NCI-H345 (cell line): ENCODE measurements at regions not wholly inside any gene's neighbourhood (a gene's known extent, or its start where the extent isn't known, plus 50 kb on each side); places are given as distances from the start of the nearest gene placed in this dataset.
"Not testable (repeated sequence)": the region's sequence is repeated elsewhere in the genome, so short reads cannot be mapped to it uniquely, and the experiment has no call there.

Experiments used
- DNase-seq: peaks from one replicate; lab custom pipeline; 2025; lab: John Stamatoyannopoulos, UW

DNA sequence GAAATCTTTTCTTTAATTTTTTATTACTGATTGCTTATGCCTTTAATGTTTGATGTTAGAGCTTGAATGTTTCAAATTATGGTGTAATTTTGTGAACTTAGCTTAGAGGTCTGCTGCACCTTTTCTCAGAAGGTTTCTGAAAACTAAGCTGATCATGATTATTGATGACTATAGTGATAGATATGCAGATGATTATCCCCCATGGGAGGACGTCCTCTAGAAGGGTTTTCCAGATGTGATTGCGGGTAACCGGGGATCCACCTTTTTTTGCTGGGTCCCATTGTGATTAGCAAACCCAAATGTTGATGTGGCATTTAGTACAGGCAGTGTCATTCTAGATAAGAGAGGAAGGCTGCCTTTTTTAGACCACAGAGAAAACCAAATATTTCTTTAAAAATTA, 272.9 kb downstream of the FBXO8 start:
- DNase-seq = no peak

DNA sequence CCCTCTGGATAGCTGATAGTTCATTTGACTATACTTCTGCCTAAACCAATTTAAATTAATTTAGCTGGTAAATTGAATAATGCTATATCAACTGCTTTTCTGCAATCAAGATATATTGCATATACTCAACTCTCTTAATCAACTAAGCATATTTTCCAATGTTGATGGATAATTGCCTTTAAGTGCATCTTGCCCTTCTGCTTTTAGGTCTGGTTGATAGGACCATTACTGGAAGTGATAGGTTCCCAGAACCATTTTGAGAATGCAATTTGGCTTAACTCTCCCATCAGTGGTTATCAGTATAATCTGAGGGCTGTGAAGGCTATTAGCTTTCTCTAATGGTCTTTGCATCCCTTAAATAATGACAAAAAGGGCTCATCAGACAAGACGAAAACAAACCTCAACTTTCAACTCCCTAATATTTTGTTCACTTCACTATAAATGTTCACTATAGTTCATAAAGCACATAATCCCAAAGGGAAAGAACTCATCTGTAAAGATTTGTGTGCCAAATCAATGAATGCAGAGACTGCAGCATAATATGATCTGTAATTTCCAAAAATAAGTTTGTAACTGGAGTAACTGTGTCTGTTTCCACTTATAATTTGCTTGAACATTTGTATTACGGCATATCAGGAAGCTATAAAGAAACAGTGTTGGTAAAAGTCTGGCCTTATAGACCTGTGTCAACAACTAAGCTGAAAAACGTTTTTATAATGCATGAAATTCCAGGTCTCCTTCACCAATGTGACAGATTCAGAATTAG, 273.6 kb downstream of the FBXO8 start:
- no peak for DNase-seq

DNA sequence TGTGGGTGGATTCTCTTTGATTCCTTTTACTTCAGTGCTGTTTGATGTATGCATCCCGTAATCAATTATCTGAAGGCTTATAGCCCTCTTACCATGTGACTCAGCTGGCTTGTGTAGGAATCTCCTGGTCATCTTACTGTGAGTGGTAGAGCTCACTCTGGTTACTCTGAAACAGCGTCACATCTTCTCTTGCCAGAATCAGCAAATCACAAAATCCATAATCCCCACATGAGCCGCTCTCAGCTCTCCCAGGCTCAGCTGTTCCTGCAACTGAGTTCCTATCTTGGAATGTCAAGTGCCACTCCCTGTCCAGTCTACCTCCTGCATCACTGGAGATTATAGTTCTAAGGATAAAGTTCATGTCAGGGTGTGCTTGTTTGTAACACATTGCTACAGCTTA, 278.0 kb downstream of the FBXO8 start:
- DNase-seq = no peak

DNA sequence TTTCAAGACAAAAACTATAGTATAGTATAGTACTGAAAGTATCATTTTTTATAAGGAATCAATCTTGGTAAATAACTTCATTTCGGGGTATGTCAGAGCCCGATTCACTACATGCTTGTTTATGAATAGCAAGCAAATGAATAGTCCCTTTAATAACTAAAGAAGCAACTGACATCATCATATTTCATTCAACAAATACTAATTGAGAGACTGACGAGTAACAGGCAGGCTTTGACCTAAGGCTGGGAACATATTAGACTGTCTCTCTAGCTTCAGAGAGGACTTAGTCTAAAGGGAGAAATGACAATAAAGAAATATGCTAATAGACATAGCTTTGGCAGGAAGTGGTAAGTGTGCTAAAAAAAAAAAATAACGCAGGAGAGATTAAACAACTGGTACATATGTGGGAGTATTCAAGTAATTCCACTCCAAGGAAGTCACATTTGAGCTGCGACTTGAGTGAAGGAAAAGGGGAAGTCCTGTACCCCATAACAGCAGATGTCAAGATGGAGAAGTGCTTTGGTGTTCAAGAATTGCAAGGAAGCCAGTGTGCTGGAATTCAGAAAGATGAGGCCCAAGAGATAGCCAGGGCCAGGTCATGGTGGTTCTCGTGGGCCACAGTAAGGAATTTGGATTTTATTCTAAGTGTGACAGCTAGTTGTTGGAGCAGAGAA, 284.9 kb downstream of the FBXO8 start:
- DNase-seq = no peak

DNA sequence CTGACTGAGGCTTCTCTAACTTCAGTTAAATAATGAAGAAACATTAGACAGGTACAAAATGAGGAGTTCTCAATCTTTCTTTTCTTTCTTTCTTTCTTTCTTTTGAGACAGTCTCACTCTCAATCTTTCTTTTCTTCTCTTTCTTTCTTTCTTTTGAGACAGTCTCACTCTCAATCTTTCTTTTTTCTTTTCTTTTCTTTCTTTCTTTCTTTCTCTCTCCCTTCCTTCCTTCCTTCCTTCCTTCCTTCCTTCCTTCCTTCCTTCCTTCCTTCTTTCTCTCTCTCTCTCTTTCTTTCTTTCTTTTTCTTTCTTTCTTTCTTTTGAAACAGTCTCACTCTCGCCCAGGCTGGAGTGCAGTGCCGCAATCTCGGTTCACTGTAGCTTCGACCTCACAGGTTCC, 287.7 kb downstream of the FBXO8 start:
- DNase-seq = not testable (repeated sequence)

DNA sequence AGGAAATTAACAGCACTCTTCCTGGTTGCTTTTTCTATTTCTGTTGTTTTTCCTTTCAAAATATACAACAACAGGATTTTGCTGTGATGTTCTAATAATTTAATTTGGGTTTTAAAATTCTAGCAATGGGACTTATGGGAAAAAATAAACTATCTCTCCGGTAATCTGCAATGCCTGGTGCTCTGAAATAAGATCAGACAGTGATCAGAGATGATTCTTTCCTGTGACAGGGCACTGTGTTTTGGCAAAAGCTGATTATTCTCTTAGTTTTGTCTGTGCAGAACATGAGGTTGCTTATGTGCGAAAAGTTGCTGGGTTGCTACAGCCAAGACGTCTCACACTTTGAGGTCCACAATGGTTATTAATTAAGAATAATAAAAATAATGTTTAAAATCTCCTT, 291.7 kb downstream of the FBXO8 start:
- DNase-seq = no peak

DNA sequence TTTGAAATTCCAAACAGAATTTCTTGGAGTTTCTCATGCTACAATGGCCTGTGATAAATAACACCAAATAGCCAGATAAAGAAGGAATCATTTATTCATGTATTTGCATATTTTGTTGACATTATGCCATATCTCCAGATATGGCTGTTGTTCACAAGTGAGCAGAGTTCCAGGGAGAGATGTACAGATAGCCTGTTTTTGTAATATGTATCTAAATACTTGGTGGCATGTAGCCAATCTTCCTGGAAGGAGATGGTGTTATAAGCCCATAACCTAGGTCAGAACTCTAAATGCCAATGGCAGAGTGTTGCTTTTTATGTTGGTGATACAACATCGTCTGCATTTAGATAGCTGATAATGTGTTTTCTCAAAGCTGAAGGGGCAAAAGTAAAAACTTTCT, 292.2 kb downstream of the FBXO8 start:
- no peak for DNase-seq

DNA sequence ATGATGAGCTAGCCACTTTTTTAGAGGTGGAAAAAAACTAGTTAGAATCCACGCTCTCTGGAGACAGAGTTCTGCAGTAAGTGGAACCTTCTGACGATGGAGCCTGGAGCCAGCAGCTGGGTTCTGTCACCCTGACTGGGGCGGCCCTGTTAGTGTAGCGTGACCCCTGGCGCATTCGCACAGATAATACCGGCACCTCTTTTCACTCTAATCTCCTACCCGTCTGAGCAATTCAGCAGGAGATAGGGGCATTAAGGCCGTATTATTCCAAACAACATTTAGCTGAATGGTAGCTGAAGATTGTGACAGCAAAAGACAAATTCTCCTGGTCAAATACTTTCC, 292.6 kb downstream of the FBXO8 start:
- no peak for DNase-seq

DNA sequence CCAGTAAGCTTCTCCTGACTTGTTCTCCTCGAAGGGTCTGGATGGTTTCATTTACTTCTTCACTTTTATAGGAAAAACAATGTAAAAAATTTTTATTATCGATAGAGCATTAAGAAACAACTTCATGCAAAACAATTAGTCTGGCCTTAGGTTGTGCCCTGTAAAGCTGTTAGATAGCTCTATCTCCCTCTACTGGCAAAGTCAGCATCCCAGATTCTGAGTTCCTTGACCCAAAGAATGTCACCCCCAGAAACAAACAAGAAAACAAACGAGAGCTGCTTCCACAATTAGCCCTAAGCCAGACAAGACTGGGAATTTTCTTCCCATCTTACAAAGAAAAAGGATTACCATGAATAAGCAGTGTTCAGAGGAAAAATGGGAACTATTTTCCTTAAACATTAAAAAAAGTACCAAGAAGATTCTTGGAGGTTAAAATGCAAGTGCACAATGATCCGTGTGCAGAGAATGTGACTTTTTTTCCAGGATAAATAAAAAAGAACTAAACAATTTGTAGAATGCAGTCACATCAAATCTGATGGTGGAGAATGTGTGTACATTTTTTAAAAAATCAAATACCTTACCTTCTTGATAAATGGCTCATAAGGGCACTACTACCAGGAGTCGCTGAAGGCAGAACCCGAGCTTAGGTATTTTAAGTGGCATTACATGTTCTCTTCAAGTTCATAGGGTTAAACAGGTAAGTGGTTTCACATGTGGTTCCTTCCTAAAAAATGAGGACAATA, 293.2 kb downstream of the FBXO8 start:
- no peak for DNase-seq

DNA sequence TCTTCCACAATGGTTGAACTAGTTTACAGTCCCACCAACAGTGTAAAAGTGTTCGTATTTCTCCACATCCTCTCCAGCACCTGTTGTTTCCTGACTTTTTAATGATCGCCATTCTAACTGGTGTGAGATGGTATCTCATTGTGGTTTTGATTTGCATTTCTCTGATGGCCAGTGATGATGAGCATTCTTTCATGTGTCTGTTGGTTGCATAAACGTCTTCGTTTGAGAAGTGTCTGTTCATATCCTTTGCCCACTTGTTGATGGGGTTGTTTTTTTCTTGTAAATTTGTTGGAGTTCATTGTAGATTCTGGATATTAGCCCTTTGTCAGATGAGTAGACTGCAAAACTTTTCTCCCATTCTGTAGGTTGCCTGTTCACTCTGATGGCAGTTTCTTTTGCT, 319.9 kb downstream of the FBXO8 start:
- DNase-seq = not testable (repeated sequence)

DNA sequence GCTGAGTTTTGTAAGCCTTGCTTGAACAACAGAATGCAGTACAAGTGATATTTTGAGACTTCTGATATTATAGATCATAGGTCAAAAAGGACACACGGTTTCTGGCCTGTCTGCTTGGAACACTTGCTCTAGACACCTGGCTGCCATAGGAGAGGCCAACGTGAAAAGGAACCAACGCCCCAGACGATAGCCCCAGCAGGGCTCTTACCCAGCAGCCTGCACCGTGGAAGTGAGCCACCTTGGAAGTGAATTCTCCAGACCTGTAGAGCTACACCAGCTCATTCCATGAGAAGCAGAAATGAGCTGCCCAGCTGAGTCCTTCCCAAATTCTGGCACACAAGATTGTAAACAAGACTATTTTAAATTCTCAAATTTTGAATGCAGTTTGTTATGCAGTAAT, 323.1 kb downstream of the FBXO8 start:
- no peak for DNase-seq

DNA sequence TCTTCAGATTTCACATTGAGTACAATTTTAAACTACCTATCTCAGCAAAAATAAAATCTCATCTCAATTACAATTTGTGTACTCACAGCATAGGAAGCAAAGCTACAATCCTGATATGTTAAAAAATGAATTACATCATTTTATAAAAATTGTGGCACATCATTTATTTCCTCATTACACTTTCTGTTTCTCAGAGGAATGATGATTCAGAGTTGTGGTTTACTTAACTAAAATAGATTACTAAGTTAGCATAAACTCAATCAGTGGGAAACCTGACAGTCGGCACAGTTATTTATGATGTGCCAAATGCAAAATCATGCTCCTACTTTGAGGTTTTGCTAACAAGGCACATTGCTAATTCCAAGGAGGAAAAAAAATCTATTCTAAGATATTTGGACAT, 325.0 kb downstream of the FBXO8 start:
- no peak for DNase-seq

DNA sequence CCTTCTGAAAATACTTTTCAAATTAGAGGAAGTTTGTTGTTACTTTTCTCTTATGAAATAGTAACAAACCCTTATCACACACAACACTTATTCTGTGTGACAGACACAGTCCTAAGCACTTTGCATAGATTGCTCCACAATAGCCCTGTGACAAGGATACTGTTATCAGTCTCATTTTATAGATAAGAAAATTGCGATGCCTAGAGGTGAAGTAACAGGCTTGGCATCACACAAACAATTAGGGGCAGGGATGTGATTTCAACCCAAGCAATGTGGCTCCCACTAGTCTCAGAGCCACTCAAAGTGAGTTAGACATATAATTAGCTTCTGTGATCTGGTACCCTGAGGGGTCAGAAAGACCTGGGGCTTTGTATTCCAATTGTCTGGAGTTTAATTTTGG, 339.9 kb downstream of the FBXO8 start:
- DNase-seq = no peak

DNA sequence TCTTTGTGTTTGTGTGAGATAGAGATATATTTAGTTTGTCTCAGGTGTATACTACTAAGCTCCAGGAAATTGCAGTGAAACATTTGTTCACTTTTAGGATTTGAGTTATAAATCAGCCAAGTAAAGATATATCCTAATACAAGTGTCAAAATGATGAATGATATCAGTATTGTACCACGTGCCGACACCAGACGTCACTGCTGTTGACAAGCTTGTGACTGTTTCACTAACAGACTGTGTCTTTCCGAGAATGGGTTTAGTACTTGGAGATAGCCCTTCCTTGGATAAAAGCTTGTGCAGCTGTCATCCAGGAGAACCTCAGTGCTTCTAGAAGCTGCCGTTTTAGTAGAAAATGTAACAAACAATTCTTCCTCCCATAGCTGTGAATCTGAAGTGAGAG, 343.3 kb downstream of the FBXO8 start:
- DNase-seq = no peak

DNA sequence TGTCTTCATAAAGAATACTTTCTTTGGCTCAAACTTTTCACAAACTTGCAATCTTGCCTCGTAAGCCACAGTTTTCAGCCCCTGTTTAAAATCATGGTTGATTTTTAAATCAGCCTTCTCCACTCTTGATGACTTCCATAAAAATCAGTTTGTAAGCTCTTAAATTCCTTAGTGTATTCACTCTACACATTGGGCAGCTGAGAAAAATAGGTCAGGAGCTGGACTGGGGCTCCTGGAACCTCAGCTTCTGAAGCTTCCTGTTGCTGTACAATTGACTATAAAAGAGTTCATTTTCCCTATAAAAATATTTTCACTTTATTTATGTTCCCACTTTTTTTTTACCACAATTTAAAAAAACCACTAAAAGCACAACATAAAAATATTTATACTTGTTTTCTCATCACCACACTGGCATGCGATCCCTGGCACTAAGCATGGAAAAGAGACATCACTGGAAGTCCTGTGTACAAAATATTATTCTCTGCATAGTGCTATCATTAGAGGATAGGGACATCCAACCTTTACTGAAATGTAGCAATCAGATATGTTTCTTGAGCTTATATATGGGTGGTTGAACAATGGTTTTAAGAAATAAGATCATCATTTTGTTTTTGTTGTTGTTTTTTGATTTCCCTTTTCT, 345.7 kb downstream of the FBXO8 start:
- DNase-seq = no peak

DNA sequence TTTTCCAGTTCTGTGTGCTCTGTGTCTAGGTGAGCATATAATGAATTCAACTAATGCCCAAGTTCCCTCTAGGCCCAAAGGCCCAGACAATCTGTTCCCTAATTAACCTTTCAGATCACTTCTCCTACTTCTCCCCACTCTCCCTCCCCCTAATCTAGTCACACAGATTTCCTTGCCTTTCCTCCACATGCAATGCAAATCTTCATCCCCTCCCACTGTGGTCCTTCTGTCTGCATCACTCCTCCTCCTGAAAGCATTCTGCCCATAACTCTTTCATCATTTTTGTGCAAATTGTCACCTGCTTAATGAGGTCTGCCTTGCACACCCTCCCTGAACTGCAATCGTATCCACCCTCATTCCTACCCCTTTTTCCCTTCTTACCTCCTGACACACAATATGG, 346.6 kb downstream of the FBXO8 start:
- no peak for DNase-seq

DNA sequence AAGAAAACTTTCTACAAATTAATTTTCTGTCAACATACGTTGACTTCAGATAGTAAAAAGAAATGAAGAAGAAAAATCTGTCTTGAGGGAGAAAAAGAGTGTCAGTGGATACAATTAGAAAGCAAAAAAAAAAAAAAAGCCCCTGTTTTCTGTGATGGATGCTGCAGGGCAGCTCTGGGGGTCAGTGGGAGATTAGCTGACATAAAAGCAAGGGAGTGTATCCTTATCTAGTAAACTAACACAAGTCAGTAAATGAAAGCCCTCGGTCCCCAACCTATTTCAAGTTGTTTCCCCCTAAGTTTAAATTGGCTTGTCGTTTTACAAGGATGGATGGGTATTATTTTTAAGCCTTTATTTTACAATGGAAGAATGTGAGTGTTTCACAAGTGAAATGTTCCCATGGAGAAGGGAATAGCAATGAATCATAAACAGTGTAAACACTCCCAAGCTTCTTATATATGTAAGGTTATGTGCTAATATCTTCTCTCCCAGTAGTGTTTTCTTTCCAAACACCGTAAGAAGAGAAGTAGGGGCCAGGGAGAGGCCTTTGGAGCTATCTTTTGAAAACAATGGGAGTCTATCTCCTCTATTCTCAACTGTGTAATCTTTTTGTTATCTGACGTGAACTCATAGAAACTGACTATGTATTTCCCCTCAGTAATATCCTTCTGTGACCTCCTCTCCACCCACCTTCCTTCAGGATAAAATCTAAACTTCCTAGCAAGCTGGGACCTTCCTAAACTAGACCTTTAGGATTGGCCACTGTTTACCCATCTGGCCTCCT, 347.7 kb downstream of the FBXO8 start:
- no peak for DNase-seq

DNA sequence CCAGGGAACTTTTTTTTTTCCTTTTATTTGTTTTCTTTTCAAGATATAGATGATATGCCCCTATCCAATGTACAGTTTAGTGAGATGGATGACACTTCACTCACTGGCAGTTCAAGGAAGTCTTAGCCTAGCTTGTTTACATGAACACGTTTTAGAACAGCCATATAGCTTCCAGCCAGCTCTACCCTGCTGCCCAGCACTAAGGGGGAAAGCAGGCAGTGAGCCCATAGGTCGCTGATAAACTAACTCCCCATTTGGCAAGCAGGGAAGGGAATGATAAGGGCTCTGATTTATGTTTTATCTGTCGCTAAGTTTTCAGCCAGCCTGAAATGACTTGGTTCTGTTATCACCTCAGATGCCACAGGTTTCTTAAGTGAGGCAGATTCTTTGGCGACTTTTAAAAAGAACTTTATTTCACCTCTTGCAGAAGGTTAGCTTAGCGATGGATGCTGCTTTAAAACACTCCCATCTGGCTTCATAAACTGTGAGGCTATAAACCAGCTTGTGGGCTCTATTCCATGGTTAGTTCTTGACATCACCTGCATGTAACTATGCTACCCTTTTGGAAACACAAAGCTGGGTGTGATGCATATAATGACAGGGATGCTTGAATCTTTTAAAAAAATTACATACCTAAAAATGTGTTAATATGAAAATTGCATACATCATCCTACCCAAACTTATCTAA, 348.4 kb downstream of the FBXO8 start:
- no peak for DNase-seq

DNA sequence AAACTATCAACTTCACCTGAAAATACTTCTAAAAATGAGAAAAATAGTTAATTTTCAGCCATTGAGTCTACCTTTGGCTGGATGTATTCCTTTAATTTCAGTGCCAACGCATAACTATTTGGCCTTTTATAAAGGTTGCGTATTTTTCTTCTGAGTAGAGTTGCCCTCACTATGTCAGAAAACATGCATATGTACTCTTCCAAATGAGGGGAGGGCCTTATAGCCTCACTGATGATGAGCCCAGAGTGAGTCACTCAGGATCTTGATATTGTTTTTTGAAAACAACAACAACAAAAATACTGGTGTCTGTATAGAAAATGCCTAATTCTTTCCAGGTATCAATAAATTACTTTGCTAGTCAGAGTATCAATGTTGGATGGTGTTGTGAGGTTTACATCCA, 349.3 kb downstream of the FBXO8 start:
- DNase-seq = no peak

DNA sequence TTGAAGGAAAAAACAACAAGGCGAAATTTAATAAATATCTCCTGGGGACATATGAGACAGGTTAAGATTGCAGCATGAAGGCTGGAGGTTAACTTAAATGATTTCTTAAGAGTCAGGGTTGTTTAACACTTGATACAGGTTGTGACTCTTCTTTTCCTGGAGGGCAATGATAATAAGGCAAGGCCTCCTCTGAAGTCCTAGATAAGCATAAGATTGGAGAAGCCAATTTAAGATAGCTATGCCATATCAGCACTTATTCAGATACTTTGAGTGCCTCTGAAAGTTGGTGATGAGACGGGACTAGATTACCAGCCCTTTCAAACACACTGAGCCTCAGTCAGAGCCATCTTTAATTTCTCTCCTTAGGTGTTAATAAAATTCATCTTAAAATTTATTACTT, 350.8 kb downstream of the FBXO8 start:
- DNase-seq = no peak

DNA sequence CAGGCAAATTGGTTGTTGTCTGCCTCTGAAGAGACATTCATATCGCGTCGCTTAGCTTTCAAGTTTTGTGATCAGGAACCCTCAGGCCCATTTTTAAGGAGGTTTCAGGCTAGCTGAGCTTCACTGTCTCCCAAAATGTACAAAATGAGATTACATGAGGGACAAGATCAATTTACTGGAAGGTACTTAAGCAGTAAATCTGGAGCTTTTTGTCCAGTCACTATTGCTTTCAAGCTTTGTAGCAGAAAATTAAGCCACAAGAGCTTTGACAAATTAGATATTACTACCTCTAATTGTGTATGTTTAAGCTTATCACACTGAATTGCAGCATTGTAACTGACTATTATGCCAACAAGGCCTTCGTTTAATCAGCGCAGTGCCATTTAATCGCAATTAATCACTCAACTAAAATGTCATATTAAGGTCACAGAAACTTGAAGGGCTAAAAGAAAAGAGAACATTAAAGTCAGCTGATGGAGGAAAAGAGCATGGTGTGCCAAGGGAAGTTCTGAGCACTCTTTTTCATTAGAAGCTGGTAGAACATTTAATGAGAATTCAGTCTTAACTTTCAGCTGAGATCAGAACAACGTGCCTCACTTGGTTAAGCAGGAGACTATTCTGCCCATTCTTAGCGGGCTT, 353.0 kb downstream of the FBXO8 start:
- no peak for DNase-seq
